IPS-NIHi11 (cell line): ENCODE measurements at regions not wholly inside any gene's neighbourhood (a gene's known extent, or its start where the extent isn't known, plus 50 kb on each side); places are given as distances from the start of the nearest gene placed in this dataset.

ENCODE experiments used
- DNase-seq: peaks from one replicate; pipeline ENCODE4 v3.0.0; 2012; ENCODE audit warnings: mixed read lengths, low spot score

GRCh38 chr15:68871507-68871906, 50.8 kb upstream of the ANP32A start:
- no peak for DNase-seq

DNA sequence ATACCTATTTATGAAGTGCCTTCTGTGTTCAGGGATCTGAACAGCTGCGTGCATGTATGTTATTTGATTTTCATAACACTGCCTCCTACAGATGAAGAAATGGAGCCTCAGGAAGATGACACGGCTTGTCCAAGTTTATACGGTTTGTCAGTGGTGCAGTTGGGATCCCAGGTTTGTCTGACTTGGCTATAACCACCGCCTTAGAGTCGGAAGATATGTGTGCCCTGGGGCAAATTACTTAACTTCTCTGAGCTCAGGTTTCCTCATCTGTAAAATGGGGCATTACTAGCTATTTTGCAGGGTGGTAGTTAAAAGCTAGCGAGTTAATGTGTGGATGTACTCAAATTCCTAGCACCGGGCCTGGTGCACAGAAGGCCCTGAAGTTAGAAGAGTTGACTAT, 54.1 kb upstream of the ANP32A start:
- no peak for DNase-seq

GRCh38 chr15:68875377-68876116, 54.8 kb upstream of the SPESP1 start:
- DNase-seq: peak; percentile 85

GRCh38 chr15:68877626-68878025, 52.7 kb upstream of the SPESP1 start:
- DNase-seq: no peak

- DNase-seq: no peak
Observed at GRCh38 chr15:68880382-68880781, 49.9 kb upstream of the SPESP1 start.
